ENCODE measurements at regions not wholly inside any gene's neighbourhood (a gene's known extent, or its start where the extent isn't known, plus 50 kb on each side); places are given as distances from the start of the nearest gene placed in this dataset.

GRCh38 chr2:8102470-8102869 is 579.4 kb upstream of the ID2 start:
- H3K36me3 ChIP-seq (ENCODE audit: control insufficient read depth, low read length): no peaks in the 10 kb centered on the region
- H3K9me3 ChIP-seq (ENCODE audit: control insufficient read depth, insufficient read depth, low read length): no peaks in the 10 kb centered on the region
- H3K9me2 ChIP-seq (replicated peaks; ENCODE audit: control insufficient read depth, low read length): no peaks in the 10 kb centered on the region
- no peak overlapping the region for H3K27ac ChIP-seq (ENCODE audit: low read depth, low read length)
- TF ChIP-seq EZH2phosphoT487 (IDR thresholded peaks at IDR 0.05; ENCODE audit: borderline replicate concordance, low read length) (no peak), CTCF (IDR thresholded peaks at IDR 0.05; ENCODE audit: low read depth, low read length, poor library complexity, severe bottlenecking) (no peak)
- no peak overlapping the region for H3K4me3 ChIP-seq (ENCODE audit: low read length)
- no peaks in the 10 kb centered on the region for H4K20me1 ChIP-seq (ENCODE audit: control insufficient read depth, insufficient read depth, low read depth, low read length)
- no peak overlapping the region for H3K4me2 ChIP-seq (ENCODE audit: low read length)
- H3F3A ChIP-seq (ENCODE audit: control insufficient read depth, insufficient read depth): no peaks in the 10 kb centered on the region
- H3K79me2 ChIP-seq (ENCODE audit: control insufficient read depth, low read length): no peaks in the 10 kb centered on the region
- H3K4me1 ChIP-seq (ENCODE audit: control insufficient read depth, low read length): peaks cover 1% of the 10 kb centered on the region
- no peaks in the 10 kb centered on the region for H3K27me3 ChIP-seq (ENCODE audit: control insufficient read depth, low read length)

GRCh38 chr2:8103085-8103708 is 578.7 kb upstream of the ID2 start:
- no peak overlapping the region for H3K4me2 ChIP-seq (ENCODE audit: low read length)
- no peaks in the 10 kb centered on the region for H3K9me3 ChIP-seq (ENCODE audit: control insufficient read depth, insufficient read depth, low read length)
- no peaks in the 10 kb centered on the region for H3K79me2 ChIP-seq (ENCODE audit: control insufficient read depth, low read length)
- H3K27me3 ChIP-seq (ENCODE audit: control insufficient read depth, low read length): no peaks in the 10 kb centered on the region
- H3K4me3 ChIP-seq (ENCODE audit: low read length): no peak overlapping the region
- peaks cover 7% of the 10 kb centered on the region for H3K4me1 ChIP-seq (ENCODE audit: control insufficient read depth, low read length)
- no peaks in the 10 kb centered on the region for H3F3A ChIP-seq (ENCODE audit: control insufficient read depth, insufficient read depth)
- no peaks in the 10 kb centered on the region for H3K36me3 ChIP-seq (ENCODE audit: control insufficient read depth, low read length)
- H4K20me1 ChIP-seq (ENCODE audit: control insufficient read depth, insufficient read depth, low read depth, low read length): no peaks in the 10 kb centered on the region
- TF ChIP-seq EZH2phosphoT487 (IDR thresholded peaks at IDR 0.05; ENCODE audit: borderline replicate concordance, low read length) (no peak), CTCF (IDR thresholded peaks at IDR 0.05; ENCODE audit: low read depth, low read length, poor library complexity, severe bottlenecking) (no peak)
- no peak overlapping the region for H3K27ac ChIP-seq (ENCODE audit: low read depth, low read length)
- no peaks in the 10 kb centered on the region for H3K9me2 ChIP-seq (replicated peaks; ENCODE audit: control insufficient read depth, low read length)

- H3K79me2 ChIP-seq (ENCODE audit: control insufficient read depth, low read length): no peaks in the 10 kb centered on the region
- no peaks in the 10 kb centered on the region for H3F3A ChIP-seq (ENCODE audit: control insufficient read depth, insufficient read depth)
- no peaks in the 10 kb centered on the region for H4K20me1 ChIP-seq (ENCODE audit: control insufficient read depth, insufficient read depth, low read depth, low read length)
- no peak overlapping the region for H3K4me3 ChIP-seq (ENCODE audit: low read length)
- TF ChIP-seq CTCF (IDR thresholded peaks at IDR 0.05; ENCODE audit: low read depth, low read length, poor library complexity, severe bottlenecking) (no peak), EZH2phosphoT487 (IDR thresholded peaks at IDR 0.05; ENCODE audit: borderline replicate concordance, low read length) (no peak)
- H3K27ac ChIP-seq (ENCODE audit: low read depth, low read length): no peak overlapping the region
- H3K27me3 ChIP-seq (ENCODE audit: control insufficient read depth, low read length): no peaks in the 10 kb centered on the region
- no peaks in the 10 kb centered on the region for H3K9me3 ChIP-seq (ENCODE audit: control insufficient read depth, insufficient read depth, low read length)
- H3K9me2 ChIP-seq (replicated peaks; ENCODE audit: control insufficient read depth, low read length): no peaks in the 10 kb centered on the region
- no peak overlapping the region for H3K4me2 ChIP-seq (ENCODE audit: low read length)
- H3K4me1 ChIP-seq (ENCODE audit: control insufficient read depth, low read length): peaks cover 7% of the 10 kb centered on the region
- H3K36me3 ChIP-seq (ENCODE audit: control insufficient read depth, low read length): no peaks in the 10 kb centered on the region
Observed at GRCh38 chr2:8107150-8107549, 574.7 kb upstream of the ID2 start.

Data from DOHH2 (cell line).